NCI-H2029 treated with DMSO at 0.1 percent for 48 hours (cell line): ENCODE measurements at regions not wholly inside any gene's neighbourhood (a gene's known extent, or its start where the extent isn't known, plus 50 kb on each side); places are given as distances from the start of the nearest gene placed in this dataset.

Experiments
- DNase-seq: peaks from one replicate; lab custom pipeline; 2025; lab: John Stamatoyannopoulos, UW

DNA sequence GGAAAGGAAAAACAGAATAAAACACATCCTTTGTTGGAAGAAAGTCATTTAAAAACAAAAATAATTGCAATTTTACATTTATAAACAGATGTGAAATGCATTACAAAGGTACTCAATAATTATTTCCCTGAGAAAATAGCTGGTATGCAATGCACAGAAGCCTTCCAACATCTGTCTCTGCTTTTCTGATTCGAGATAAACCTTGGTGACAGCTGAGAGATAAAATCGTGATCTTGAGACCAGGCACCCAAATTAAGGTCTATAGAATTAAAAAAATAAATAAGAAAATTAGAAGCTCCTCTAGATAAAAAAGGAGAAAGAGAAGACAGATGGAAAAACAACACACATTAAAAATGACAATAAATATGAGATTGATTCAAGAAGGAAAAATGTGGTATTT, 544.0 kb downstream of the SPRY1 start:
- DNase-seq: no peak

DNA sequence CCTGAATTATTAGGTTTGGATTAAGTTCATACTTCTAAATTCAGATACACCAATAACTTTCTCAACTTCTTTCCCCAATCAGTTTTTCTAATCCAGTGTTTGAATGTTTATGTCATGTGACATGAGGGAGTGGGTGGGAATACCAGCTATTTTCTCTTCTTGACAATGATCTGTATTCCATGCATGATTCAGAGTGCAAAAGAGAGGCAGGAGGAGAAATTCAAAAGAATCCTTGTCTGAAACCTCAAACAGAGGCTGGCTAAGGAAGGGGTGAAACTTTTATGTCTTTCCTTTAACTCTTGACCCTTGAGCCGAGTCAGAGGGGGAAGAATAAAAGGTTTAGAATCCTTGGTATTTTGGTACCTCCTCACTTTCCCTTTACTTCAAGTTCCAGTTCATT, 544.7 kb downstream of the SPRY1 start:
- no peak for DNase-seq

DNA sequence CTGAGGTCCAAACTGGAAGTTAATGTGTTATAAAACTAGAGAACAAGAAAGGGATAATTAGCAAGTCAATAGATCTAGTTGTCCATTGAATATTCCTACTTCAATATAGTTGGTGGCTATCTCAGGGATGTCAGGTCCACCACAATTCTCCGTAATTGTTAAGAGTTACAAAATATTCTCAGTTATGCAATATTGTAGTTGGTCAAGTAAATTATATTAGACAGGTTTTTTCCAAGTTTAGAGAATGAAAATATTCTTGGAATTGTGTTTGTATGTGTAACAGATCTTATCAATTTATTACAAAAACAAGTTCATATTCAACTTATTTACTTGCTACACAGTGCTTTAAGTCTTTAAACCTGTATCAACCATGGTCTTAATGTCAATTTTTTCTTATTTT, 547.4 kb downstream of the SPRY1 start:
- no peak for DNase-seq

DNA sequence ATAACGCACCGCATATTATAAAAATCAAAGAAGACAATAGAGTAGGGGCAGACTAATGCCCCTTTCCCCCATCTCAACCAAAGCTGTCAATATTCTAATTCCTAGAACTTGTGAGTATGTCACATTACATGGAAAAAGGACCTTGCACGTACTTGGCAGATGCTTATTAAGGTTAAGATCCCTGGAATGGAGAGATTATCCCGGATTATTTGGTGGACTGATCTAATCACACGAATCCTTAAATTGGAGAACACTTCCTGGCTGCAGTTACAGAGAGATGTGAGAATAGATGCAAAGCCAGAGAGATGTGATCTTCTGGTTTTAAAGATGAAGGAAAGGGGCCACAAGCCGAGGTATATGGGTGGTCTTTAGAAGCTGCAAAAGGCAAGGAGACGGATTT, 548.7 kb downstream of the SPRY1 start:
- DNase-seq: no peak

DNA sequence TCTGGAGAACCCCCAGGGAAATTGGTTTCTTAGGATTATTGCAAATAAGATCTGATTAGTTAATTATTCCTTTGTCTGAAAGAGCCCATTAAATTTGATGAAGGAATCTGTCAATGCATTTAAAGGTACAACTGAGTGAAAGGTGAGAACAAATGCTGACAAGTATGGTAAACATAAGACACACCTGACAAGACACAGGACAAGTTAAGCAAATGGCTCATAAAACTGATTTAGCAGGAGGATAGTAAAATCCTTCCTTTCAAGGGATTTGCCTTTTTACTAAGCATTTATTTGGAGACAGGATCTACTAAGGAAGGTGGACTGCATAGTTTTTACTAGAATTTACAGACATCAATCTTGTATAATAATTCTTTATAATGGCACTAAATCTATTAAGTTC, 553.9 kb downstream of the SPRY1 start:
- DNase-seq: no peak

DNA sequence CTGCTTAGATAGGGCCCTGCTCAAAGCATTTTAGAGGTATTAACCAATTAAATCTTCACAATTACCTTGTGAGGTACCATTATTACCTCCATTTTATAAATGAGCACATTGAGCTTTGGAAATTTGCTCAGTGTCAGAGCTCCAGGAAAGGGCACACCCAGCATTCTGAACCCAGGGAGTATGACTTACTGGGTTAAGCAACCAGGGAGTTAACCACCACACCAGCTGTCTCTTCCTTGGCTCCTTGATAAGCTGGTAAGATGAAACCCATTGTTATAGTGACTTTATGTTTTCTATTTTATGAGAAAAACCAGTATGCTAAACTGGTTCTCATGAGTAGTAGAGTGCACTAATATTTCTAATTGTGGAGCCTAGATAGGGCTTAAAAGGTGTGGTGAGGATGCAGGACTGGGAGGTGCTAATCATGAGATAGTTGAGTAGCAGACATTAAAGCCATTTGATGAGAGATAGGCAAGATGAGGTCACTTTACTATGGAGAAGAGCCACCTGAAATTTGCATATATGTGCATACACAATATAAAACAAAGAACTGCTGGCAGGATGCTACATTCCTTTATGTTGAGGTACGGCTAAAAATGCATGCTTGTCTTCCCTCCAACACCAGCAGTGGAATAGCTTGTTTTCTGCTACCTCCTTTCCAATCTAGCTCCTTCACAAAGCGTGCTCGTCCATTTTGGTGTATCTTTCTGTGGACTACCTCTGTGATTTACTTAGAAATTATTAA, 556.1 kb downstream of the SPRY1 start:
- no peak for DNase-seq

DNA sequence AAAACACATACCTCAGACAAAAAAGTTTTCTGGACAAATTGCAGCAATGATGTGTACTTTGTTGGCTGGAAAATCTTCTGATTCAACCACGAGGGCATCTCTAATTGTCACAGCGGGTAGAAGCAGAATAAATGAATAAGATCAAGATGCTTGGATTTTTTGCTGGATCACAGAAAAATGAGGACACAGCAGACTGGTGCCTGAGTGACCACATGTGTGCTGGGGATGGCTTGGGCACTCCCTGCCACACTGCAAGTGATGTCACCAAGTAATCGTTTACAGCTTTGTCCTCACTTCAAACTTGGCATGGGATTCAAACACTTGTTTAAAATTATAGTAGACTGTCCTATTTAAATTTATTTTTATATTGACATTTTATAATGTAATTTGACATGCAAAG, 557.0 kb downstream of the SPRY1 start:
- no peak for DNase-seq

DNA sequence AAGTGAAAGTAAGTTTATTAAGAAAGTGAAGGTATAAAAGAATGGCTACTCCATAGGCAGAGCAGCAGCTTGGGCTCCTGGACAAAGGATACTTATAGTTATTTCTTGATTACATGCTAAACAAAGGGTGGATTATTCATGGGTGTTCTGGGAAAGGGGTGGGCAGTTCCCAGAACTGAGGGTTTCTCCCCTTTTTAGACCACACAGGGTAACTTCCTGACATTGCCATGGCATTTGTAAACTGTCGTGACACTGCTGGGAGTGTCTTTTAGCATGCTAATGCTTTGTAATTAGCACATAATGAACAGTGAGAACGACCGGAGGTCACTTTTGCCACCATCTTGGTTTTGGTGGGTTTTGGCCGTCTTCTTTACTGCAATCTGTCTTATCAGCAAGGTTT, 557.6 kb downstream of the SPRY1 start:
- DNase-seq: no peak

DNA sequence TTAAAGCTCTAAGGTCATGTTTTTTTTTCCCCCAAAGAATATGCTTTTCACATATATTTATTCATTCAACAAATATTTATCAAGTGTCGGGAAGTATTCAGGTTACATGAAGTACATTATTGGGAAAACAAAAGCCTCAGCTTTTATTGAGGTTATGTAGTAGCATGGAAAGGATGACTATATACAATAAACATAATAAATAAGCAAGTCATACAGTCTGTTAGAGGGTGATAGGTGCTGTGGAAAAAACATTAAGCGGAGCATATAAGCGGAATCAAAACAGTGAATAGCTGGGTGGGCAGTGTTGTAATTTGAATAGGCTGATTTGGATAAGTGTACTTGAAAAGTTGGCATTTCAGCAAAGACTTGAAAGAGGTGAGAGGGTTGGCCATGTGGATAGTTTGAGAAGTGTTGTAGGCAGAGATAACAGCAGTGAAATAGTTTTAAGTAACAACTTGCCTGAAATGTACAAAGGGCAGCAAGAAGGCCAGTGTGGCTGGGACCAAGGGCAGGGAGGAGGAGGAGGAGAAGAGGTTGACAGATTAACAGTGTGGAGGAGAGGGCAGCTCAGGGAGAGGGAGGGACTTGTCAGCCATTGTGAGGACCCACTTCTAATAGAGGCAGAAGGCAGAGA, 558.7 kb downstream of the SPRY1 start:
- DNase-seq: no peak

DNA sequence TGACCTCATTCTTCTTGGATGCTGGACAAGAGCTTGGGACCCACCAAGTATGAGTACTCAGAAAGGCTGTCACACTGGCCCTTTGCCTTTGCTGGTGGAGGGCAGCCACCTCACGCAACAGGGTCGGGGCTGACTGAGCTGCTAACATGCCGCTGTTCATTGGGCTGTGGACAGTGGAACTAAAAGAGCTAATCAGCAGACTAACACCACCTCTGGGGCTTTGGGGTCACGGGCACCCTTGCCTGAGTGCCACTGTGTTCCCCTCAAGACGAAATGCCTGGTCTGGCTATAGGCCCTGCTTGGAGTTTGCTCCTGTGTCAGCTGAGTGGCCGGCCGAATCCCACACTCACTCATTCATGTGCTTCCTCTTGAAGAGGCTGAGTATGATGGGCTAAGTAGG, 559.6 kb downstream of the SPRY1 start:
- DNase-seq: no peak

DNA sequence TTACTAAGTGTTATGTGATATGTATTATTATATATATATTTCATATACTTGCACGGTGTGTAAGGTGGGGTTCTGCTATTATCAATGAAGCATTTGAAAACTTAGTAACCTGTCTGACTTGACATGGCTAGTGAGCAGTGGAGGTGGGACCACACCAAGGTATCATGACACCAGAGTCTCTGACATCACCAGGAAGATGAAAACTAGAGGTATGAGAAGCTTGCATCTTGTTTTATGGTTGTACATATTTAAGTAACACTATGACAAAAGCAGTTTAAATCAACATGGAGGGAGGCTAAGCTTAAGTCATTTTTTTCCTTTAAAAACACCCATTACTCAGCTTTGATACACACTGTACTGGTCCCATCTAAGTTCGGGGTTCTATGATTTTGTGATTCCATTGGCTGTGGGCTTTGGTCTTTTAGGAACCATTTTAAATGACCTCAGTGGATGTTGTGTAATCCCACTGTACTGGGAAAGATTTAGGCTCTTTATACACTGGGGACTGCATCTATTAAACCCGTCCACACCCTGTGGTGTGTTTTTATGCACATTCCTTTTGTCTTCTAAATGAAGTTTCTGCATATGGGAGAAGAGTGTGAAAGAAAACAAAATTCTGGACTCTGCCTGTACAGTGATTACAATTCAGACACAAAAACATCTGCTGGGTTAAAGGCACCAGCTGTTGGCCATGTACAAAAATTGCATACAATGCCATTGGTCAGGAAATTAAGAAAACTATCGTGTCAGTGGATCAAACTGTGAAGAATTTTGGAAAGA, 570.6 kb downstream of the SPRY1 start:
- no peak for DNase-seq

DNA sequence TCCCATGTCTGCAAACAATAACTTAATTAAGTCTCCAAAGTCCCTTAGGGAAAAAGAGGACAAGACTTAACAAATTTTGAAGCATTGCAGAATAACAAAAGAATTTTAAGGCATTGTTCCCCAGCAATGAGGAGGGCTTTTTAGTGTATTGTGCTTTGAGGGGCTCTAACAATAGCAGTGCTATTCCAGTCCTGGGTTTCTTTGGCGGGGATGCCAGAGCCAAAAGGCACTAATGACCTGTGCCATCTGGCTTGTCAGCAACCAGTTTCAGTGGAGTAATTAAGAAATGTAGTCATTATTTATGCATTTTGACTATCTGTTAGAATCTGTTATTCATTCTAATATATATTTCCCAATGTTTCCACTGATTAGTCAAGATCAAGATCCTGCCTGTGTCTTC, 575.4 kb downstream of the SPRY1 start:
- DNase-seq: no peak

DNA sequence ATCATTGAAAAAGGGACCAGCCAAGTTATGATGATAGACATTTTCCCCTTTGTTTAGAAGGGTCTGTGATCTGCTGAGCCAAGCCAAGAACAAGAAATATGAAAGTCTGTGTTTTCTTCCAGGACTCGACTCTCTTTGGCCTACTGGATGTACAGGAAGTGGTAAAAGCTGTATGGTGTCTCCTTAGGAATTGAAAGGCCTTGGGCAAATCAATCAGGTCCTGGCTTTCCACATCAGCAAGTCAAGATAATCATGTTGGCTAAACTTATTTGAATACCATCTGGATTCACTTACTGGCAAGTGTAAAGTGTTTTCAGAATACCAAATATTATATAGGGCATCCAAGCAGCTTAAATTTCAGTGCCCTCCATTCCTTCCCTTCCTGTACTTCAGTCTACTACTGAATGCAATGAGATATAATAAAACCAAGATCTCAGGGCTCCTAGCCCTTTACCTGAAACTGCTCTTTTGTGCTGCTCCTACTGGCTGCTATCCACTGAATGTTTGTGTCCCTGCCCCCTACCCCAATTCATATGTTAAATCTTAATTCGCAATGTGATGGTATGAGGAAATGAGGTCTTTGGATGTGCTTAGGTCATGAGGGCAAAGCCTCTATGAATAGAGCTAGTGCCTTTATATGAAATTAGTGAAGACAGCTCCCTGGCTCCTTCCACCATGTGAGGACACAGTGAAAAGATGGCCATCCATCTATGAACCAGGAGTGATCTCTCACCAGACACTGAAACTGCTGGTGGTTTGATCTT, 578.0 kb downstream of the SPRY1 start:
- no peak for DNase-seq

DNA sequence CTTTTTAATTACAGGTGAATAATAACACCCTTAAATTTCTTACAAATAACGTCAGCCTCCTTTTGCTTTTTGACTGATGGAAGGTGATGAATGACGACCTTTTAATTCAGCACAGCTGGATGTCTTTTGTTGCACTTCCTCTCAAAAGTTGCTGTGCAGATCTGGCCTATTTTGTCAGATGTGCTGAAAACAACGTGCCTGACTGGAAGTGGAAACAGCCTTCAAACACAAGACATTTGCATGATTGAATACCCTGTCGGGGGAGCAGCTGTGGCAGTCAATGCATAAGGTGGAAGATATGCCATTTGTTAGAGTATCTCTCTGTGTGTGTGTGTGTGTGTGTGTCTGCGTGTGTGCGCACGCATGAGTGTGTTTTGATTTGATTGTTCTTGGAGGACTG, 579.7 kb downstream of the SPRY1 start:
- no peak for DNase-seq

DNA sequence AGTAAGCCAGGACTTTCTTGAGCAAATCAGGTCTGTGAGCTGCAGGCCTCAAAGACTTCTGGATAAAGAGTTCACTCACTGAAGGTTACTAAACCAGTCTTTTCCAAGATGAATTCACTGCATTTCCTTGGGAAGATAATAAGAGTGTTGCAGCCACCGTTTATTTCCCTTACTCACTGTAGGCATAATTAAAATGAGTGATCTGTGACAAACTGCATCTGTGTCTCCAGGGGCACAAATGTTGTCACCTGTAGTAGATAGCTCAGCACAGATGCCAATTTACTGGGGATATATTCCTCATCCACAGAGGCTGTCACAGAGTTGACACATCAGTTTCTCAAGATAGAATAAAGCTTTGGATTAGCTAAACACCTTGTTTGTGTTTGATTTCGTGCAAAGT, 580.2 kb downstream of the SPRY1 start:
- DNase-seq: no peak

DNA sequence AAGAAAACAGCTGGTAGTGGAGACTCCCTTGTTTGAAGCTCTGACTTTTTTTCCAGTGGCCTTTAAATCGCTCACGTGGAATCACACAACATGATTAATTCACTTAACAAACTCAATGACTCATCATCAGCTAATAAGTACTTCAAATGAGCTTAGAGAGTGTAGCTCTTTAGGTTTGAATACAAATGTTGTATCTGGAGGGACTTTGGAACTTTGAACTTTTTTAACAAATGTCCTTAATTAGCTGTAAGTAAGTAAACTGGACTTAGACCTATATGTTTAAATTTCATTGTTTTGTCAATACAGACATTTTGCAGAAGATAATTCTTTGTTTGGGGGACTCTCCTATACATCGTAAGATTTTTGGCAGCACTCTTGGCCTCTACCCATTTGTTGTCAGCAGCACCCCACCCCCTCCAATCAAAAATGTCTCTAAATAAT, 581.1 kb downstream of the SPRY1 start:
- no peak for DNase-seq

DNA sequence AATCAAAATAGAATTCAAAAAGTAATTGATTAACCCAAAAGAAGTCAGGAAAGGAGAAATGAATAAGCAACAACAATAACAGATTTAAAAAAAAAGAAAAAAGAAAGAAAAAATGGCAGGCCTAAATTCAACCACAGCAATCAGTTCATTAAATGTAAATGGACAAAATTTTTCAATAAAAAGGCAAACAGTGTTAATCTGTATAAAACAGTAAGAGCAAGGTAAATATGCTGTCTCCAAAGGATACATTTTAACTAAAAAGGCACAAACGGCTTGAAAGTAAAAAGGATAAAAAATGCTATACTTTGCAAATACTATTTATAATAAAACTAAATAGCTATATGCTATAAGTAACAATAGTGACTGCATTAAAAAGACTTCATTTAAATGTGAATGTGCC, 582.0 kb downstream of the SPRY1 start:
- DNase-seq: no peak

DNA sequence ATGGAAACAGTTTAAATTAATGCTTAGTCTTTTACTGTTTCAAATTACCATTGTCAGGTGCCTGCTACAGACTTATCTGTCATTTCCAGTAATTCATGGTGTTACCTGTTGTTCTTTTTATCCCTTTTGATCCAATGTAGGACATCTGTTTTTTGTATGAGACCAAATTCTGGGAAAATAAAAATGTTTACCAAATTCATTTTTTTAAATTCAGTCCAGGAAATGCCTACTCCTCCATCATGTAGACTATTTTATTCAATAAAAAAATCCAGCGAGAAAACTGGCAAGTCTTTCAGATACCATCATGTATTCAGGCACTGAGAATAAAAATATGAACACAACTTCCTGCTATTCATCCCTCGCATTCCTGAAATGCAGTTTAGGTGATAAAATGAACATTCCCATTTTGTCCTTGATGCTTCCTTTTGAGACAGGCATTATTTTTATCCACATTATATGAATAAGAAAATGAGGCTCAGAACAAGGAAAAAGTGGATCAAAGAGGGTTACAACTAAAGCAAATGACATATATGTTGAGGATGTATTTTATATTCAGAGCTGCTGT, 584.2 kb downstream of the SPRY1 start:
- DNase-seq: no peak

DNA sequence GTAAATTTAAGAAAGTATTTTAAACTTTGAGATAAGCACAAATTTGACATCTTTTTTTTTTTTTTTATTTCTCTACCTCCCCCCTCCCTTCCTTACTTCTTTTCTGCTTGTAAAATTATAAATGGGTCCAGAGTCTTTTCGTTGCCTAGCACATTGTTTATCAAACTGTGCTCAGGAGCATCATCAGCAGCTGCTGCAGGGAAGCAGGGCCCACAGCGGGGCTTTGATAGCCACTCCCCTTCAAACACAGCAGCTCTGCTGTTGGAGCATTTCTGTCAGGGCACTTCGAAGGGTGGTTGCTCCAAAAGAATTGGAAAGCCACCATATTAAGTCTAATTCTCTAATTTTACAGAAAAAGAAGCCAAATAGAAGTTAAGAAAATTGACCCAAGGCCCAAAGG, 588.3 kb downstream of the SPRY1 start:
- DNase-seq: no peak

DNA sequence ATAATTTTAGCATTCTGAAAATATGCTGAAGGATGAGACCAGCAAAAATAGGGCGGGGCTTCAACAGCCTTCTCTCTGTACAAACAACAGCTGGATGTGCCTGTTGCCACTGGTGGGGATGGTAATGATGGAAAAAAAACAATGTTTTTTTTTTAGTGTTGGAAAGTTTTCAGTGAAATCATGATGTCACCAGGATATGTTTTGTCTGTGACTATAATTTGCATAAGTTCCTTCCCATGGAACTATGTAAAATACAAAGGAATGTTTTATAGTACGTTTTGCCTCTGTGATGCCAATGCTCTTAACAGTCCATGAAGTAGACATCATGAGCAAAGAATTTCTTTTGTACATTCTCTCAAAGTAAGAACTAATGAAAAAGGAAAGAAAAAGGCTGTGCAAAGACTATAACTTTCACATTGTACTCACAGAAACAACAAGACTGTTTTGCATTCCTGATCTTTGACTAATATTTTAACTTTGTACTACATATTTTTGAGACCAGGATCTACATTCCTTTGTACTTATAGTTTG, 589.7 kb downstream of the SPRY1 start:
- DNase-seq: no peak

DNA sequence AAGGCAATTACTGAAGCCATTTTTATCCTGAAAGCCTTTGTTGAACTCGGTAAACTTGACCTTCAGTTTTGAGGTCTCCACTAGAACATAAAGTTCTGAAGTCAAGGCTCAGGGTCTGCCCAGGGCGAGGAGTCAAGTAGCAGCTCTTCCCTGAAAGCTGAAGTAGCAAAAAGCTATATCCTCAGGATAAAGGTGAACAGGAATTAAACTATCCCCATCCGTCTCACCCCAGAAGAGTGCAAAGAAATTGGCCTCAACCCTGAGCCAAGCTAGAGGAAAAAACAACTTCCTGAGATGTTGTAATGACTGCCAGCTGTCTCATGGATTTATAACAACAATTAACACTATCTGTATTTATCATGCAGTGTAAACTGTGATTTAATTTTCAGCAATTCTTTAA, 590.8 kb downstream of the SPRY1 start:
- no peak for DNase-seq

DNA sequence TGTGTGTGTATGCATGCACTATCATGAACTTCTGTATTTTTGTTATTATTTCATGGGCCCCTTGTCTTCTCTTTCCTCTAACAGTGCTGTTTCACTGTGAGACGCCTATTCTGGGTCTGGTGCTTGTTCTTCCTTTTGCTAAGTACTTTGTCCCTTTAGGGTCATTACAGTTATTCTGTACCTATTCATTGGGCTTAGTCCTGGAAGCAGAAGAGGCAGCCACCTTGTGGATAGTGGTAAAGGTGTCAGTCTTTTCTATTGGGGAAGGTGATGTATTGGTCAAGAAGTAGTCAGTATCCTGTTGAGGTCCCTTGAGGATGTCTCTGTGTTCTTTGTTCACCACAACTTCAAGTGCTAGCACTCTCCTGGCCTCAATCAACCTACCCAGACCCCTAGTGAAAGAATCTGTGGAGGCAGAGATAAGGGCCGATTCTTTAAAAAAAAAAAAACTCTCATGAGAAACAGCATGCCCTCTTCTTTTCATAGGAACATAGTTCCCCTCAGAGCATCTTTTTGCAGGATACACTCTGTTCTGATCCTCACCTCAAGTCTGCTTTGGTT, 593.8 kb downstream of the SPRY1 start:
- DNase-seq: no peak
